ENCODE measurements at regions not wholly inside any gene's neighbourhood (a gene's known extent, or its start where the extent isn't known, plus 50 kb on each side); places are given as distances from the start of the nearest gene placed in this dataset.

DNA sequence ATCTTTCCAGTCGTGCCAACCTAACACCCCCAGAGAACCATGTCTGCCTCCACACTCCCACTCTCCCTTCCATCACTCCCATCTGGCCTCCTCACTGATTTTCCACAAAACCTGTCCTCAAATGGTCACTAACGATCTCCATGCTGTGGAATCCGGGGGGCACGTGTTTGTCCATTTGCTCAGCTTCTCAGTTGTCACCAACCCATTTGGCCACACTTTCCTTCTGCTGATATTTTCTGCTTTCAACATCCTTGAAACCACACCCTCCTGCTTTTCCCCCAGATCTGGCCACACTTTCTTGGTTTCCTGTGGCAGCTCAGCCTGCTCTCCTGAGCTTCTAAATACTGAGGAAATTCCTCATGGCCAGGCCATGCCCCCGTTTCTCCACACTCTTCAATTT, 257.2 kb upstream of the NSMCE3 start:
- TF ChIP-seq, protein P1, sequence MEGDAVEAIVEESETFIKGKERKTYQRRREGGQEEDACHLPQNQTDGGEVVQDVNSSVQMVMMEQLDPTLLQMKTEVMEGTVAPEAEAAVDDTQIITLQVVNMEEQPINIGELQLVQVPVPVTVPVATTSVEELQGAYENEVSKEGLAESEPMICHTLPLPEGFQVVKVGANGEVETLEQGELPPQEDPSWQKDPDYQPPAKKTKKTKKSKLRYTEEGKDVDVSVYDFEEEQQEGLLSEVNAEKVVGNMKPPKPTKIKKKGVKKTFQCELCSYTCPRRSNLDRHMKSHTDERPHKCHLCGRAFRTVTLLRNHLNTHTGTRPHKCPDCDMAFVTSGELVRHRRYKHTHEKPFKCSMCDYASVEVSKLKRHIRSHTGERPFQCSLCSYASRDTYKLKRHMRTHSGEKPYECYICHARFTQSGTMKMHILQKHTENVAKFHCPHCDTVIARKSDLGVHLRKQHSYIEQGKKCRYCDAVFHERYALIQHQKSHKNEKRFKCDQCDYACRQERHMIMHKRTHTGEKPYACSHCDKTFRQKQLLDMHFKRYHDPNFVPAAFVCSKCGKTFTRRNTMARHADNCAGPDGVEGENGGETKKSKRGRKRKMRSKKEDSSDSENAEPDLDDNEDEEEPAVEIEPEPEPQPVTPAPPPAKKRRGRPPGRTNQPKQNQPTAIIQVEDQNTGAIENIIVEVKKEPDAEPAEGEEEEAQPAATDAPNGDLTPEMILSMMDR (IDR thresholded peaks at IDR 0.05), result no peak
- TF ChIP-seq POLR2A (IDR thresholded peaks at IDR 0.05), result no peak

Measured in stomach (tissue), 4 donors.